D721Med (cell line): ENCODE measurements at regions not wholly inside any gene's neighbourhood (a gene's known extent, or its start where the extent isn't known, plus 50 kb on each side); places are given as distances from the start of the nearest gene placed in this dataset.

Source experiments
- DNase-seq: peaks from one replicate; pipeline ENCODE4 v3.0.0; 2011; ENCODE audit warnings: low spot score; ENCODE audit not compliant: insufficient read length
- FAIRE-seq: peaks from 2 replicates; lab custom pipeline; 2011; peaks lifted over from hg19 to GRCh38; lab: Jason Lieb, UNC
- CTCF ChIP-seq: IDR thresholded peaks from 2 replicates; pipeline ENCODE4 v1.5.1; 2012; ENCODE audit warnings: mild to moderate bottlenecking, control low read depth; ENCODE audit not compliant: insufficient read depth; ENCODE audit errors: missing control alignments

DNA sequence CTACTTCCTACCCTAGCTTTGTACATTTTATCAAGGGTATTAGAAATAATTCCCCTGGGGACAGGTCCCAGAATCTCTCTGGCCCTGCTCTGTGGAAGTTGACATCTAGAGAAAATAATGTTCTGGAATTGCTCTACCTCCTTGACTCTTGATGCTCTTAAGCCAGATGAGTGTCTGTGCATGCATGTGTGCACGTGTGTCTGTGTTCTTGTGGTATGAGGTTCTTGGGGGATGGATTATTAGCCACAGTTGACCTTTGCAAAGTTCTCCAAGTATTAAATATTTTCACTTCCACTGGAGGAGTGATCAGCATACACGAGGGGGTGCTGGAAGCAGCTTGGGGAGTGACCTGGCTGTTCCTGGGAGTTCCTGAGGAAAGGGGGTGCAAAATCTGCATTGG, 61.2 kb upstream of the PELI1 start:
- no peak for DNase-seq
- no peak for TF ChIP-seq CTCF
- FAIRE-seq, result no peak

DNA sequence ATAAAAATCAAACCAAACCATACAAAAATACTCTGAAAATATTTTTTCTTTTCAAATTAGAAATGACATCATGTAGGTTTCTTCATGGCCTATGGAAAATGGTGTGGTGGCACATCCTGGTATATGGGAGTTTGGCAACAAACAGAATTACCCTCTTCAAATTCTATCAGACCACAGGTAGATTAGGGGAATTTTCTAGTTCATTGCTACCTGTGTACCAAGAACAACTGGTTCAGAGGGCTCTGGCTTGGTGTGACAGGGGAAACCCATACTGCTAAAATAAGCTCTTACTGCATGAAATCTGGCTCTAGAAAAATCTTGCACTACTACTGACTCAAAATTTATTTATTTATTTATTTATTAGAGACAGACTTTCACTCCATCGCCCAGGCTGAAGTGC, 63.4 kb upstream of the PELI1 start:
- TF ChIP-seq CTCF, result no peak
- DNase-seq, result no peak
- FAIRE-seq, result no peak

GRCh38 chr2:64210816-64211215, 66.6 kb upstream of the PELI1 start:
- DNase-seq, result no peak
- no peak for TF ChIP-seq CTCF
- no peak for FAIRE-seq

DNA sequence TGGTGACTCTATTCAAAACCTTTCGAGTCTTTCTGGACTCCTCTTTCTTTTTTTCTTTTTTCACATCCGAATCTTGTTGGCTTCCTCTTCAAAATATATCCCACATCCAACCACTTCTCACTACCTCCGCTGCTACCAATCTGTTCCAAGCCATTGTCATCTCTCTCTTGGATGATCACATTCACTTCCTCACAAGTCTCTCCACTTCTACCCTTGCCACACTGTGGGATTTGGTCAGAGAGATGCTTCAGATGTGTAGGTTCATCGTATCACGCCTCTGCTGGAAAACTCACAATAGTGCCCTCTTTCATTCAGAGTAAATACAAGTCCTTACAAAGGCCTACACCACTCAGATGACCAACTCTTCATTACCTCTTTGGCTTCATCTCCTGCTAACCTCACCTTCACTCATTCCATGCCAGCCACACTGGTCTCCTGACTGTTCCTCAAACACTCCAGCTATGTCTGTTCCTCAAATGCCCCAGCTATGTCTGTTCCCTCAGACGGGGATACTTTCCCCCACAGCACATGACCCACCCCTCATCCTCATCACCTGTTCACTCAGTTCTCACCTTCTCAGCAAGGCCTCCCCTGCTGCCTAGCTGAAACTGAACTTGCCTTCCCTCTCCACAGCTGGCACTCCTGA, 67.2 kb upstream of the PELI1 start:
- FAIRE-seq (no peak), DNase-seq (no peak)

DNA sequence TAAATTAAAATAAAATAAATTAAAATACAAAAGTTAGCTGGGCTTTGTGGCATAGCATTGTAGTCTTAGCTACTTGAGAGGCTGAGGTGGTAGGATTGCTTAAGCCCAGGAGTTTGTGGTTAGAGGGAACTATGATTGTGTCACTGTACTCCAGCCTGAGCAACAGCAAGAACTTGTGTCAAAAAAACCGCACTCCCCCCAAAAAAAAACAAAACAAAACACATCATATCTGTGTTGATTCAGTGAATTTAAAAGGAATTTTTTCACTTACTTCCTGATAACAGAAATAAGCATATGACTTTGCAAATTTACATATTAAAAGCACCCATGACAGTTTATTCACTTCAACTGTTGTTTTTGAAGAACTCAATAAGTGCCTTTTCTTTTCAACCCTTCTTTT, 68.1 kb upstream of the PELI1 start:
- no peak for FAIRE-seq
- TF ChIP-seq CTCF, result no peak

More for the DNA sequence above, 67.2 kb upstream of the PELI1 start:
- no peak for TF ChIP-seq CTCF

GRCh38 chr2:64212801-64213321, 68.6 kb upstream of the PELI1 start:
- DNase-seq, result no peak
- TF ChIP-seq CTCF, result no peak
- no peak for FAIRE-seq

More for the DNA sequence above, 68.1 kb upstream of the PELI1 start:
- DNase-seq, result no peak

- no peak for TF ChIP-seq CTCF
- no peak for FAIRE-seq
- DNase-seq, result no peak
Measured at GRCh38 chr2:64213532-64214275, 69.5 kb upstream of the PELI1 start.
